OCI-LY7 (cell line): ENCODE measurements at regions not wholly inside any gene's neighbourhood (a gene's known extent, or its start where the extent isn't known, plus 50 kb on each side); places are given as distances from the start of the nearest gene placed in this dataset.

Experiments used
- CTCF ChIP-seq: fragments of 200-600 bp; sonication (generic); conservative IDR thresholded peaks from 2 replicates; pipeline ENCODE4 v1.5.1; 2014; ENCODE audit warnings: mild to moderate bottlenecking, antibody characterized with exemption, low read length, moderate library complexity, mixed read lengths
- EZH2phosphoT487 ChIP-seq: fragments of 200-600 bp; sonication (generic); IDR thresholded peaks from 2 replicates; pipeline ENCODE4 v1.6.1; 2018; ENCODE audit warnings: low read depth, borderline replicate concordance, mild to moderate bottlenecking, mixed run types, antibody characterized with exemption, low read length, moderate library complexity, mixed read lengths

GRCh38 chr21:16311229-16311628 is 581.4 kb downstream of the USP25 start:
- no peak for TF ChIP-seq CTCF
- no peak for TF ChIP-seq EZH2phosphoT487
